ENCODE measurements at regions not wholly inside any gene's neighbourhood (a gene's known extent, or its start where the extent isn't known, plus 50 kb on each side); places are given as distances from the start of the nearest gene placed in this dataset.

- DNase-seq (ENCODE audit: low read depth in 2 of 2): no peak
Observed at GRCh38 chrX:40485102-40485826, 95.5 kb upstream of the ATP6AP2 start.

GRCh38 chrX:40484408-40485091, 96.2 kb upstream of the ATP6AP2 start:
- no peak for DNase-seq (ENCODE audit: low read depth in 2 of 2)

- no peak for DNase-seq (ENCODE audit: low read depth in 2 of 2)
Observed at GRCh38 chrX:40483502-40483901, 97.3 kb upstream of the ATP6AP2 start.

GRCh38 chrX:40479777-40480318, 100.9 kb upstream of the ATP6AP2 start:
- DNase-seq (ENCODE audit: low read depth in 2 of 2): no peak

- DNase-seq (ENCODE audit: low read depth in 2 of 2): no peak
Observed at GRCh38 chrX:40478474-40479065, 102.2 kb upstream of the ATP6AP2 start.

- no peak for DNase-seq (ENCODE audit: low read depth in 2 of 2)
Observed at GRCh38 chrX:40476958-40477357, 103.8 kb upstream of the ATP6AP2 start.

GRCh38 chrX:40474645-40475044, 106.1 kb upstream of the ATP6AP2 start:
- no peak for DNase-seq (ENCODE audit: low read depth in 2 of 2)

GRCh38 chrX:40474205-40474626, 106.6 kb upstream of the ATP6AP2 start:
- DNase-seq (ENCODE audit: low read depth in 2 of 2): no peak

GRCh38 chrX:40473460-40474204, 107.1 kb upstream of the ATP6AP2 start:
- no peak for DNase-seq (ENCODE audit: low read depth in 2 of 2)

- no peak for DNase-seq (ENCODE audit: low read depth in 2 of 2)
Observed at GRCh38 chrX:40471965-40472648, 108.7 kb upstream of the ATP6AP2 start.

GRCh38 chrX:40470830-40471429, 109.8 kb upstream of the ATP6AP2 start:
- DNase-seq (ENCODE audit: low read depth in 2 of 2): no peak

- DNase-seq (ENCODE audit: low read depth in 2 of 2): no peak
Observed at GRCh38 chrX:40469316-40469715, 111.5 kb upstream of the ATP6AP2 start.

GRCh38 chrX:40468033-40468846, 112.5 kb upstream of the ATP6AP2 start:
- DNase-seq (ENCODE audit: low read depth in 2 of 2): no peak

GRCh38 chrX:40467454-40467853, 113.3 kb upstream of the ATP6AP2 start:
- DNase-seq (ENCODE audit: low read depth in 2 of 2): no peak

- DNase-seq (ENCODE audit: low read depth in 2 of 2): no peak
Observed at GRCh38 chrX:40465735-40466551, 114.8 kb upstream of the ATP6AP2 start.

GRCh38 chrX:40462795-40463194, 118.0 kb upstream of the ATP6AP2 start:
- no peak for DNase-seq (ENCODE audit: low read depth in 2 of 2)

GRCh38 chrX:40460926-40461325, 119.8 kb upstream of the ATP6AP2 start:
- no peak for DNase-seq (ENCODE audit: low read depth in 2 of 2)

GRCh38 chrX:40459571-40460158, 121.1 kb upstream of the ATP6AP2 start:
- no peak for DNase-seq (ENCODE audit: low read depth in 2 of 2)

- no peak for DNase-seq (ENCODE audit: low read depth in 2 of 2)
Observed at GRCh38 chrX:40457406-40457805, 123.4 kb upstream of the ATP6AP2 start.
